ENCODE measurements at regions not wholly inside any gene's neighbourhood (a gene's known extent, or its start where the extent isn't known, plus 50 kb on each side); places are given as distances from the start of the nearest gene placed in this dataset.

DNA sequence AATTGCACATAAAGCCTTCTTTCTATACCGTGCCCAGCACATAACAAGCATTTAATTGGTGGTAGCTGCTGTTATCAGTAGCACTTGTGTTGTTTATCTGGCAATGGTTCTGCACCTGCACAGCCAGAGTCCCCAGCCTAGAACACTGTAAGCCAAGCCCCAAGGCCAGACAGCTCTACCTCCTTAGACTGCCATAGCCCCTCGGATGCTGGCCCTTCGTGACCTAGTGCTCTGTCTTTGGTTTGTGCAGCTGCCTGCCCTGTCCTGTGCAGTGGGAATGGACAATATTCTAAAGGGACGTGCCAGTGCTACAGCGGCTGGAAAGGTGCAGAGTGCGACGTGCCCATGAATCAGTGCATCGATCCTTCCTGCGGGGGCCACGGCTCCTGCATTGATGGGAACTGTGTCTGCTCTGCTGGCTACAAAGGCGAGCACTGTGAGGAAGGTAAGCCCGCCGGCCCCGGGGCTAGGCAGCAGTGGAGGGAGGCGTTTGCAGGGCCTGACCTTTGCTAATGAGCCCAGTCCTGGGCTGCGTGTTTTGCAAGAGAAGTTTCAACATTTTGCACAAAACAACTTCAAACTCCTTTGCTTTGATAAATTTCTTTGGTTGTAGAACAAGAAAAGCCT lies 173.3 kb upstream of the WWC1 start:
- TF ChIP-seq EZH2 (IDR thresholded peaks at IDR 0.05; ENCODE audit: borderline replicate concordance, insufficient read depth, low read length, poor library complexity, severe bottlenecking) (no peak), RAD21 (conservative IDR thresholded peaks at IDR 0.05) (no peak), SMC3 (conservative IDR thresholded peaks at IDR 0.05; ENCODE audit: poor library complexity) (no peak), MXI1 (conservative IDR thresholded peaks at IDR 0.05; ENCODE audit: poor library complexity, severe bottlenecking) (no peak), EP300 (conservative IDR thresholded peaks at IDR 0.05; ENCODE audit: poor library complexity, severe bottlenecking) (no peak), POLR2AphosphoS5 (IDR thresholded peaks at IDR 0.05) (no peak)
- TF ChIP-seq, protein P1, sequence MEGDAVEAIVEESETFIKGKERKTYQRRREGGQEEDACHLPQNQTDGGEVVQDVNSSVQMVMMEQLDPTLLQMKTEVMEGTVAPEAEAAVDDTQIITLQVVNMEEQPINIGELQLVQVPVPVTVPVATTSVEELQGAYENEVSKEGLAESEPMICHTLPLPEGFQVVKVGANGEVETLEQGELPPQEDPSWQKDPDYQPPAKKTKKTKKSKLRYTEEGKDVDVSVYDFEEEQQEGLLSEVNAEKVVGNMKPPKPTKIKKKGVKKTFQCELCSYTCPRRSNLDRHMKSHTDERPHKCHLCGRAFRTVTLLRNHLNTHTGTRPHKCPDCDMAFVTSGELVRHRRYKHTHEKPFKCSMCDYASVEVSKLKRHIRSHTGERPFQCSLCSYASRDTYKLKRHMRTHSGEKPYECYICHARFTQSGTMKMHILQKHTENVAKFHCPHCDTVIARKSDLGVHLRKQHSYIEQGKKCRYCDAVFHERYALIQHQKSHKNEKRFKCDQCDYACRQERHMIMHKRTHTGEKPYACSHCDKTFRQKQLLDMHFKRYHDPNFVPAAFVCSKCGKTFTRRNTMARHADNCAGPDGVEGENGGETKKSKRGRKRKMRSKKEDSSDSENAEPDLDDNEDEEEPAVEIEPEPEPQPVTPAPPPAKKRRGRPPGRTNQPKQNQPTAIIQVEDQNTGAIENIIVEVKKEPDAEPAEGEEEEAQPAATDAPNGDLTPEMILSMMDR (IDR thresholded peaks at IDR 0.05; ENCODE audit: poor library complexity, severe bottlenecking), result no peak
- TF ChIP-seq, protein P2, sequence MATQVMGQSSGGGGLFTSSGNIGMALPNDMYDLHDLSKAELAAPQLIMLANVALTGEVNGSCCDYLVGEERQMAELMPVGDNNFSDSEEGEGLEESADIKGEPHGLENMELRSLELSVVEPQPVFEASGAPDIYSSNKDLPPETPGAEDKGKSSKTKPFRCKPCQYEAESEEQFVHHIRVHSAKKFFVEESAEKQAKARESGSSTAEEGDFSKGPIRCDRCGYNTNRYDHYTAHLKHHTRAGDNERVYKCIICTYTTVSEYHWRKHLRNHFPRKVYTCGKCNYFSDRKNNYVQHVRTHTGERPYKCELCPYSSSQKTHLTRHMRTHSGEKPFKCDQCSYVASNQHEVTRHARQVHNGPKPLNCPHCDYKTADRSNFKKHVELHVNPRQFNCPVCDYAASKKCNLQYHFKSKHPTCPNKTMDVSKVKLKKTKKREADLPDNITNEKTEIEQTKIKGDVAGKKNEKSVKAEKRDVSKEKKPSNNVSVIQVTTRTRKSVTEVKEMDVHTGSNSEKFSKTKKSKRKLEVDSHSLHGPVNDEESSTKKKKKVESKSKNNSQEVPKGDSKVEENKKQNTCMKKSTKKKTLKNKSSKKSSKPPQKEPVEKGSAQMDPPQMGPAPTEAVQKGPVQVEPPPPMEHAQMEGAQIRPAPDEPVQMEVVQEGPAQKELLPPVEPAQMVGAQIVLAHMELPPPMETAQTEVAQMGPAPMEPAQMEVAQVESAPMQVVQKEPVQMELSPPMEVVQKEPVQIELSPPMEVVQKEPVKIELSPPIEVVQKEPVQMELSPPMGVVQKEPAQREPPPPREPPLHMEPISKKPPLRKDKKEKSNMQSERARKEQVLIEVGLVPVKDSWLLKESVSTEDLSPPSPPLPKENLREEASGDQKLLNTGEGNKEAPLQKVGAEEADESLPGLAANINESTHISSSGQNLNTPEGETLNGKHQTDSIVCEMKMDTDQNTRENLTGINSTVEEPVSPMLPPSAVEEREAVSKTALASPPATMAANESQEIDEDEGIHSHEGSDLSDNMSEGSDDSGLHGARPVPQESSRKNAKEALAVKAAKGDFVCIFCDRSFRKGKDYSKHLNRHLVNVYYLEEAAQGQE (IDR thresholded peaks at IDR 0.05; ENCODE audit: borderline replicate concordance), result no peak
- H3F3A ChIP-seq (ENCODE audit: insufficient read depth, low read length, poor library complexity, severe bottlenecking), result no peaks in the 10 kb centered on the region
- H3K4me2 ChIP-seq (ENCODE audit: low read length), result no peak overlapping the region
- no peak overlapping the region for H3K9ac ChIP-seq (ENCODE audit: low read length)
- H3K27ac ChIP-seq (ENCODE audit: low read length), result no peak overlapping the region
- H3K9me2 ChIP-seq (ENCODE audit: insufficient read depth, low read length), result no peaks in the 10 kb centered on the region
- no peaks in the 10 kb centered on the region for H3K9me3 ChIP-seq (ENCODE audit: low read length)
- no peak overlapping the region for H3K4me3 ChIP-seq (ENCODE audit: low read length)
- no peak overlapping the region for H2AFZ ChIP-seq (ENCODE audit: low read depth, low read length)
- no peaks in the 10 kb centered on the region for H4K20me1 ChIP-seq (ENCODE audit: insufficient read depth)
- no peaks in the 10 kb centered on the region for H3K36me3 ChIP-seq (ENCODE audit: insufficient read depth, low read length)
- H3K27me3 ChIP-seq (ENCODE audit: insufficient read depth, low read depth, low read length), result no peaks in the 10 kb centered on the region
- no peaks in the 10 kb centered on the region for H3K79me2 ChIP-seq (replicated peaks; ENCODE audit: insufficient read depth, low read length)

DNA sequence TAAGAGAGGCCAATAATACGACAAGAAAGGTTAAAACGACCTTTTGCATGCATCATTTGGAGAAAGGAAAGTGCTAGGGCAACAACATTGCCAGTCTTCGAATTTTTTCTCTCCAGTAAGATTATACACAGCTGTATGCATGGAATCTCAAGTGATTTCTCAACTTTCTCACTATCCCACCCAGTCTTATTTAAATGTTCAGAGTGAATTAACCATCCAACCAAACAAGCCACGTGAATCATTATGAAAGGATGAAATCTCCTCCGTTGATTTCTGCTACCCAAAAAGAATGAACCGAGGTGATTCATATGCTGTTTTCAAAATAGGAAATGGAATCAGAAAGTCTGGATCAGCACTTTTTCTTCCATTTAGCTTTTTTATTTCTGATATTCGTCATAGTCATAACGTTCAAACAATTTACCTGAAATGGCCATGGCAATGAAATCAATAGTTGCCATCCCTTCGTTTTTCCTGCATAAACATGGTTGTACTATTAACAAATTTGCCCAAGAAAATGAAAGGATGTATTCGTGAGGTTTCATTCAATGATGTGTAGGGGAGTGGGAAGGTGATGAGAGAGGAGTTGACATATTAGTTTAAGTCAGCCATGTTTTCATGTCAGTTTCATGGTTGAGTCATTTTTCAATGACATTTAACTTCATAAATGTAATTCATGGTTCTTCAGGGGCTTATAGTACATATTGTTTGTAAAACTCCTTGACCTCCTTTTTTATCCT lies 170.9 kb upstream of the WWC1 start:
- H3K79me2 ChIP-seq (replicated peaks; ENCODE audit: insufficient read depth, low read length), result no peaks in the 10 kb centered on the region
- no peaks in the 10 kb centered on the region for H4K20me1 ChIP-seq (ENCODE audit: insufficient read depth)
- H3K9ac ChIP-seq (ENCODE audit: low read length), result no peak overlapping the region
- no peak for TF ChIP-seq RAD21 (conservative IDR thresholded peaks at IDR 0.05)
- TF ChIP-seq, protein P1 (IDR thresholded peaks at IDR 0.05; ENCODE audit: poor library complexity, severe bottlenecking), result no peak
- TF ChIP-seq, protein P2 (IDR thresholded peaks at IDR 0.05; ENCODE audit: borderline replicate concordance), result no peak
- TF ChIP-seq POLR2AphosphoS5 (IDR thresholded peaks at IDR 0.05), result no peak
- TF ChIP-seq MXI1 (conservative IDR thresholded peaks at IDR 0.05; ENCODE audit: poor library complexity, severe bottlenecking), result no peak
- no peak for TF ChIP-seq EZH2 (IDR thresholded peaks at IDR 0.05; ENCODE audit: borderline replicate concordance, insufficient read depth, low read length, poor library complexity, severe bottlenecking)
- TF ChIP-seq SMC3 (conservative IDR thresholded peaks at IDR 0.05; ENCODE audit: poor library complexity), result no peak
- no peak for TF ChIP-seq EP300 (conservative IDR thresholded peaks at IDR 0.05; ENCODE audit: poor library complexity, severe bottlenecking)
- TF ChIP-seq TAF1 (IDR thresholded peaks at IDR 0.05; ENCODE audit: low read depth), result no peak
- H3K9me2 ChIP-seq (ENCODE audit: insufficient read depth, low read length), result no peaks in the 10 kb centered on the region
- H3K4me2 ChIP-seq (ENCODE audit: low read length), result no peak overlapping the region
- no peaks in the 10 kb centered on the region for H3K27me3 ChIP-seq (ENCODE audit: insufficient read depth, low read depth, low read length)
- no peaks in the 10 kb centered on the region for H3K9me3 ChIP-seq (ENCODE audit: low read length)
- no peaks in the 10 kb centered on the region for H3K36me3 ChIP-seq (ENCODE audit: insufficient read depth, low read length)
- H2AFZ ChIP-seq (ENCODE audit: low read depth, low read length), result no peak overlapping the region
- H3K4me3 ChIP-seq (ENCODE audit: low read length), result no peak overlapping the region
- H3F3A ChIP-seq (ENCODE audit: insufficient read depth, low read length, poor library complexity, severe bottlenecking), result no peaks in the 10 kb centered on the region
- no peak overlapping the region for H3K27ac ChIP-seq (ENCODE audit: low read length)
